Gastrocnemius medialis (tissue), 4 donors: ENCODE measurements at regions not wholly inside any gene's neighbourhood (a gene's known extent, or its start where the extent isn't known, plus 50 kb on each side); places are given as distances from the start of the nearest gene placed in this dataset.

Source experiments
- ATAC-seq, 2 donors: fragments of 150-250 bp; one replicate each; pipeline ENCODE4 v1.9.1; 2016
- DNase-seq, 2 donors: peaks; one replicate each; pipeline ENCODE4 v3.0.0-alpha.2; 2019
- H3K27ac ChIP-seq, 4 donors: fragments of 200-600 bp; sonication (generic); 1 replicate in 1 of 4; 2 replicates in 3 of 4; pipeline ENCODE4 v1.5.1; 2016 to 2018; ENCODE audit warnings: mild to moderate bottlenecking in 2 of 4, moderate library complexity in 1 of 4
- H3K27me3 ChIP-seq, 3 donors: fragments of 200-600 bp; sonication (generic) in 2 of 3; 1 replicate in 1 of 3; 2 replicates in 2 of 3; pipeline versions ENCODE4 v1.5.1 to v1.6.0; 2016 to 2019; ENCODE audit warnings: mild to moderate bottlenecking in 1 of 3, moderate library complexity in 1 of 3
- H3K36me3 ChIP-seq, 2 donors: fragments of 200-600 bp; sonication (generic) in 1 of 2; one replicate each; pipeline ENCODE4 v1.5.1; 2017 to 2018
- H3K4me1 ChIP-seq, 2 donors: fragments of 200-600 bp; sonication (generic) in 1 of 2; one replicate each; pipeline ENCODE4 v1.5.1; 2016 to 2017; ENCODE audit warnings: mild to moderate bottlenecking in 2 of 2
- H3K4me3 ChIP-seq, 4 donors: fragments of 200-600 bp; sonication (generic) in 3 of 4; 1 replicate in 1 of 4; 2 replicates in 3 of 4; pipeline ENCODE4 v1.5.1; 2016 to 2019; ENCODE audit warnings: mild to moderate bottlenecking in 2 of 4
- H3K9me3 ChIP-seq, 3 donors: fragments of 200-600 bp; sonication (generic) in 2 of 3; 1 replicate in 1 of 3; 2 replicates in 2 of 3; pipeline ENCODE4 v1.5.1; 2016 to 2019
- POLR2A ChIP-seq, 2 donors: fragments of 450-650 bp; IDR thresholded peaks; one replicate each; pipeline ENCODE4 v1.6.1; 2017; ENCODE audit warnings: antibody characterized with exemption in 2 of 2, mild to moderate bottlenecking in 2 of 2, moderate library complexity in 2 of 2
- in situ Hi-C, 4 donors: fragments of 200-750 bp; cut with MboI; loops; one replicate each; pipeline versions ENCODE4 v1.15.0 to v1.8.0; 2017; ENCODE audit warnings: low sequenced_read_pairs in 4 of 4
- intact Hi-C: fragments of 100-400 bp; cut with DNase I; formaldehyde crosslinking; loops from one replicate; pipeline ENCODE4 v1.15.1; 2023; ENCODE audit warnings: low total_unique reads
- TF ChIP-seq, protein P1 (sequence below), 5 experiments: fragments of 450-650 bp in 3 of 5; fragments of 200-600 bp in 2 of 5; sonication (generic) in 2 of 5; IDR thresholded peaks in 4 of 5; conservative IDR thresholded peaks in 1 of 5; 1 replicate in 4 of 5; 2 replicates in 1 of 5; pipeline ENCODE4 v1.5.1; 2016 to 2019; ENCODE audit warnings: antibody characterized with exemption in 5 of 5, mild to moderate bottlenecking in 3 of 5, moderate library complexity in 3 of 5

- Histone ChIP-seq H3K4me1 (no peaks in the 10 kb centered on the region), H3K27ac (no peak overlapping the region), H3K4me3 (no peak overlapping the region), H3K27me3 (no peaks in the 10 kb centered on the region), H3K9me3 (no peaks in the 10 kb centered on the region), H3K36me3 (no peaks in the 10 kb centered on the region)
- intact Hi-C loops (no loop called here), in situ Hi-C loops (no loop called here)
- TF ChIP-seq POLR2A (IDR thresholded peaks at IDR 0.05), result no peak
- TF ChIP-seq, protein P1, sequence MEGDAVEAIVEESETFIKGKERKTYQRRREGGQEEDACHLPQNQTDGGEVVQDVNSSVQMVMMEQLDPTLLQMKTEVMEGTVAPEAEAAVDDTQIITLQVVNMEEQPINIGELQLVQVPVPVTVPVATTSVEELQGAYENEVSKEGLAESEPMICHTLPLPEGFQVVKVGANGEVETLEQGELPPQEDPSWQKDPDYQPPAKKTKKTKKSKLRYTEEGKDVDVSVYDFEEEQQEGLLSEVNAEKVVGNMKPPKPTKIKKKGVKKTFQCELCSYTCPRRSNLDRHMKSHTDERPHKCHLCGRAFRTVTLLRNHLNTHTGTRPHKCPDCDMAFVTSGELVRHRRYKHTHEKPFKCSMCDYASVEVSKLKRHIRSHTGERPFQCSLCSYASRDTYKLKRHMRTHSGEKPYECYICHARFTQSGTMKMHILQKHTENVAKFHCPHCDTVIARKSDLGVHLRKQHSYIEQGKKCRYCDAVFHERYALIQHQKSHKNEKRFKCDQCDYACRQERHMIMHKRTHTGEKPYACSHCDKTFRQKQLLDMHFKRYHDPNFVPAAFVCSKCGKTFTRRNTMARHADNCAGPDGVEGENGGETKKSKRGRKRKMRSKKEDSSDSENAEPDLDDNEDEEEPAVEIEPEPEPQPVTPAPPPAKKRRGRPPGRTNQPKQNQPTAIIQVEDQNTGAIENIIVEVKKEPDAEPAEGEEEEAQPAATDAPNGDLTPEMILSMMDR (IDR thresholded peaks at IDR 0.05 in 4 of 5, conservative IDR thresholded peaks at IDR 0.05 in 1 of 5), result no peak
- DNase-seq (no peak), ATAC-seq (no peak)
Observed at GRCh38 chr5:60510663-60511062, 189.3 kb downstream of the DEPDC1B start.

- H3K36me3 ChIP-seq, result no peaks in the 10 kb centered on the region
- H3K27me3 ChIP-seq, result no peaks in the 10 kb centered on the region
- no peak for TF ChIP-seq POLR2A (IDR thresholded peaks at IDR 0.05)
- TF ChIP-seq, protein P1 (IDR thresholded peaks at IDR 0.05 in 4 of 5, conservative IDR thresholded peaks at IDR 0.05 in 1 of 5), result no peak
- intact Hi-C loops, result no loop called here
- no peaks in the 10 kb centered on the region for H3K4me1 ChIP-seq
- H3K4me3 ChIP-seq, result no peak overlapping the region
- DNase-seq (no peak), ATAC-seq (no peak)
- H3K27ac ChIP-seq, result no peak overlapping the region
- no peaks in the 10 kb centered on the region for H3K9me3 ChIP-seq
- in situ Hi-C loops, result no loop called here
Observed at GRCh38 chr5:60510049-60510448, 189.9 kb downstream of the DEPDC1B start.

DNA sequence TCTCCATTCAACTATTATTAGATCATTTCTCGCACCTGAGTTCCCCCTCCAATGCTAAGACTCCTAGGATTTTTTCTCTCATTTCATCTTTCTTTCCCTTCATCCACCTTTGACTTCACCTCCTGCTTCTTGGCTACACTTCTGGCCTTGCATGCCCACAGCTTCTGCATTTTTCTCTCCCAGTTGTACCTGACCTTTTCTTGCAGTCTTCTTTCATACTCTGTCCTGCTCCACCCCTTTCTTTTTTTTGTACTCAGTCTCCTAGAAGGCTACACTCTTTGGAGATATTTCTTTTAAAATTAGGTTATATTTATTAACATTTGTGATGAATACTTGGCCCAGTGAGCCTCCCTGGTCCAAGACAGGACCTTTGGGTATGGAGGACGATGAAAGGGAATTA is 190.4 kb downstream of the DEPDC1B start:
- no peak for TF ChIP-seq POLR2A (IDR thresholded peaks at IDR 0.05)
- TF ChIP-seq, protein P1 (IDR thresholded peaks at IDR 0.05 in 4 of 5, conservative IDR thresholded peaks at IDR 0.05 in 1 of 5), result no peak
- intact Hi-C loops (no loop called here), in situ Hi-C loops (no loop called here)
- Histone ChIP-seq H3K4me3 (no peak overlapping the region), H3K27me3 (no peaks in the 10 kb centered on the region), H3K9me3 (no peaks in the 10 kb centered on the region), H3K27ac (no peak overlapping the region), H3K4me1 (no peaks in the 10 kb centered on the region), H3K36me3 (no peaks in the 10 kb centered on the region)
- ATAC-seq, result no peak
- no peak for DNase-seq

- no peak for DNase-seq
- Histone ChIP-seq H3K27me3 (no peaks in the 10 kb centered on the region), H3K27ac (no peak overlapping the region), H3K36me3 (no peaks in the 10 kb centered on the region), H3K9me3 (peaks cover 0 to under 1% (median 0%) of the 10 kb centered on the region in 3 donors), H3K4me3 (no peak overlapping the region), H3K4me1 (no peaks in the 10 kb centered on the region)
- intact Hi-C loops (no loop called here), in situ Hi-C loops (no loop called here)
- no peak for TF ChIP-seq POLR2A (IDR thresholded peaks at IDR 0.05)
- TF ChIP-seq, protein P1 (IDR thresholded peaks at IDR 0.05 in 4 of 5, conservative IDR thresholded peaks at IDR 0.05 in 1 of 5), result no peak
- ATAC-seq, result no peak
Observed at GRCh38 chr5:60507687-60508086, 192.3 kb downstream of the DEPDC1B start.
